ENCODE measurements at regions not wholly inside any gene's neighbourhood (a gene's known extent, or its start where the extent isn't known, plus 50 kb on each side); places are given as distances from the start of the nearest gene placed in this dataset.

GRCh38 chr7:25391295-25391861 lies 163.1 kb upstream of the NPVF start:
- Histone ChIP-seq H4K20me1 (ENCODE audit: insufficient read depth, low read length) (no peaks in the 10 kb centered on the region), H3K9me3 (ENCODE audit: insufficient read depth, low read length) (no peaks in the 10 kb centered on the region), H3K36me3 (replicated peaks; ENCODE audit: low read depth, low read length) (no peaks in the 10 kb centered on the region), H3K27me3 (ENCODE audit: low read depth, low read length) (peaks cover 35% of the 10 kb centered on the region), H2AFZ (ENCODE audit: low read depth, low read length) (no peak overlapping the region), H3K27ac (ENCODE audit: low read length) (no peak overlapping the region), H3K4me2 (ENCODE audit: low read length) (no peak overlapping the region), H3K79me2 (ENCODE audit: low read length) (no peaks in the 10 kb centered on the region), H3K4me3 (ENCODE audit: low read length) (no peak overlapping the region), H3K4me1 (ENCODE audit: low read length) (peaks cover 6% of the 10 kb centered on the region), H3K9ac (ENCODE audit: low read length) (no peak overlapping the region)
- TF ChIP-seq CTCF (IDR thresholded peaks at IDR 0.05; ENCODE audit: low read depth, low read length) = peak; percentile 47
- no peak for TF ChIP-seq EZH2phosphoT487 (IDR thresholded peaks at IDR 0.05; ENCODE audit: low read depth)

- Histone ChIP-seq H3K4me2 (ENCODE audit: low read length) (no peak overlapping the region), H3K79me2 (ENCODE audit: low read length) (no peaks in the 10 kb centered on the region), H3K9me3 (ENCODE audit: insufficient read depth, low read length) (no peaks in the 10 kb centered on the region), H4K20me1 (ENCODE audit: insufficient read depth, low read length) (no peaks in the 10 kb centered on the region), H3K36me3 (replicated peaks; ENCODE audit: low read depth, low read length) (no peaks in the 10 kb centered on the region), H3K4me3 (ENCODE audit: low read length) (no peak overlapping the region), H3K4me1 (ENCODE audit: low read length) (no peaks in the 10 kb centered on the region), H2AFZ (ENCODE audit: low read depth, low read length) (no peak overlapping the region), H3K9ac (ENCODE audit: low read length) (no peak overlapping the region), H3K27me3 (ENCODE audit: low read depth, low read length) (peaks cover 35% of the 10 kb centered on the region), H3K27ac (ENCODE audit: low read length) (no peak overlapping the region)
- TF ChIP-seq EZH2phosphoT487 (IDR thresholded peaks at IDR 0.05; ENCODE audit: low read depth) (no peak), CTCF (IDR thresholded peaks at IDR 0.05; ENCODE audit: low read depth, low read length) (no peak)
Measured at GRCh38 chr7:25391961-25392587, 163.8 kb upstream of the NPVF start.

GRCh38 chr7:25392588-25393338 lies 164.5 kb upstream of the NPVF start:
- Histone ChIP-seq H3K79me2 (ENCODE audit: low read length) (no peaks in the 10 kb centered on the region), H3K9me3 (ENCODE audit: insufficient read depth, low read length) (no peaks in the 10 kb centered on the region), H3K4me2 (ENCODE audit: low read length) (no peak overlapping the region), H2AFZ (ENCODE audit: low read depth, low read length) (no peak overlapping the region), H3K9ac (ENCODE audit: low read length) (no peak overlapping the region), H3K27me3 (ENCODE audit: low read depth, low read length) (peaks cover 38% of the 10 kb centered on the region), H4K20me1 (ENCODE audit: insufficient read depth, low read length) (no peaks in the 10 kb centered on the region), H3K36me3 (replicated peaks; ENCODE audit: low read depth, low read length) (no peaks in the 10 kb centered on the region), H3K27ac (ENCODE audit: low read length) (no peak overlapping the region), H3K4me3 (ENCODE audit: low read length) (no peak overlapping the region), H3K4me1 (ENCODE audit: low read length) (no peaks in the 10 kb centered on the region)
- TF ChIP-seq CTCF (IDR thresholded peaks at IDR 0.05; ENCODE audit: low read depth, low read length) (no peak), EZH2phosphoT487 (IDR thresholded peaks at IDR 0.05; ENCODE audit: low read depth) (no peak)

- H3K79me2 ChIP-seq (ENCODE audit: low read length) = no peaks in the 10 kb centered on the region
- no peaks in the 10 kb centered on the region for H3K36me3 ChIP-seq (replicated peaks; ENCODE audit: low read depth, low read length)
- no peaks in the 10 kb centered on the region for H3K4me1 ChIP-seq (ENCODE audit: low read length)
- no peaks in the 10 kb centered on the region for H4K20me1 ChIP-seq (ENCODE audit: insufficient read depth, low read length)
- TF ChIP-seq EZH2phosphoT487 (IDR thresholded peaks at IDR 0.05; ENCODE audit: low read depth) (no peak), CTCF (IDR thresholded peaks at IDR 0.05; ENCODE audit: low read depth, low read length) (no peak)
- H3K9me3 ChIP-seq (ENCODE audit: insufficient read depth, low read length) = no peaks in the 10 kb centered on the region
- no peak overlapping the region for H2AFZ ChIP-seq (ENCODE audit: low read depth, low read length)
- H3K27ac ChIP-seq (ENCODE audit: low read length) = no peak overlapping the region
- no peak overlapping the region for H3K4me3 ChIP-seq (ENCODE audit: low read length)
- H3K4me2 ChIP-seq (ENCODE audit: low read length) = no peak overlapping the region
- H3K9ac ChIP-seq (ENCODE audit: low read length) = no peak overlapping the region
- H3K27me3 ChIP-seq (ENCODE audit: low read depth, low read length) = peaks cover 26% of the 10 kb centered on the region
Measured at GRCh38 chr7:25395976-25396375, 167.7 kb upstream of the NPVF start.

Data from OCI-LY3 (cell line).